H1 (cell line): ENCODE measurements at regions not wholly inside any gene's neighbourhood (a gene's known extent, or its start where the extent isn't known, plus 50 kb on each side); places are given as distances from the start of the nearest gene placed in this dataset.

Source experiments
- MAFK ChIP-seq: IDR thresholded peaks from 2 replicates; pipeline ENCODE4 v1.6.1; 2012; ENCODE audit warnings: low read depth, mild to moderate bottlenecking, improper control_type of control experiment, low read length
- RAD21 ChIP-seq, 2 experiments: IDR thresholded peaks in 1 of 2; conservative IDR thresholded peaks in 1 of 2; 2 replicates each; pipeline ENCODE4 v1.6.1; 2011; ENCODE audit warnings: low read depth in 2 of 2, low read length in 2 of 2, improper control_type of control experiment in 1 of 2, inconsistent platforms in 1 of 2, mild to moderate bottlenecking in 1 of 2, moderate library complexity in 1 of 2
- SAP30 ChIP-seq: fragments of 300-600 bp; sonication (generic); IDR thresholded peaks from 2 replicates; pipeline ENCODE4 v1.7.1; 2012; ENCODE audit warnings: low read length, moderate library complexity, mild to moderate bottlenecking, inconsistent platforms; ENCODE audit not compliant: insufficient read depth, insufficient replicate concordance

DNA sequence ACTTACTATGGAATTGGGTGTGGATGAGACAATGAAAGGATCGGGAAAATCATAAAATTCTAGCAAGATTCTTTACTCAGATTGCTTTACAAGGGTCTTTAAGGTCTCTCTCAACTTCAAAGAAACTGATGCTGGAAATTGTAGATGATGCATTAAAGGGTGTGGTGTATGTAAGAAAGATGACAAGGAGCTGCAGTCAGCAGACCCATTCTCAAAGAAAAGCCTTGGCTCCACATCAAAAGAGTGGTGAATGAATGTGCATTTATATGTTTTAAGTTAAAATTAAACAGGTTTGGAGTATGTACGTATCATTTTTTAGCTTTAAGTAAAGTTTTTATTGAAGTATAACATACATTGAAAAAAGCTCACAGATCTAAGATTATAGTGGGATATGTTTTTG, 194.5 kb downstream of the C12orf75 start (continued):
- TF ChIP-seq MAFK, result no peak
- TF ChIP-seq SAP30, result no peak
- no peak for TF ChIP-seq RAD21 (IDR thresholded peaks at IDR 0.05 in 1 of 2, conservative IDR thresholded peaks at IDR 0.05 in 1 of 2; ENCODE audit: low read depth in 2 of 2, low read length in 2 of 2)
